AG10803 (cell line): ENCODE measurements at regions not wholly inside any gene's neighbourhood (a gene's known extent, or its start where the extent isn't known, plus 50 kb on each side); places are given as distances from the start of the nearest gene placed in this dataset.

Experiments
- DNase-seq: peaks from one replicate; pipeline ENCODE4 v3.0.0; 2010; ENCODE audit warnings: low read depth
- H3K4me3 ChIP-seq: 2 replicates; pipeline ENCODE4 v1.5.1; 2011; ENCODE audit warnings: mild to moderate bottlenecking, low read length, control low read depth
- TF ChIP-seq, protein P1 (sequence below): conservative IDR thresholded peaks from 2 replicates; pipeline ENCODE4 v1.5.1; 2011; ENCODE audit warnings: mild to moderate bottlenecking, low read length, control low read depth, inconsistent platforms

DNA sequence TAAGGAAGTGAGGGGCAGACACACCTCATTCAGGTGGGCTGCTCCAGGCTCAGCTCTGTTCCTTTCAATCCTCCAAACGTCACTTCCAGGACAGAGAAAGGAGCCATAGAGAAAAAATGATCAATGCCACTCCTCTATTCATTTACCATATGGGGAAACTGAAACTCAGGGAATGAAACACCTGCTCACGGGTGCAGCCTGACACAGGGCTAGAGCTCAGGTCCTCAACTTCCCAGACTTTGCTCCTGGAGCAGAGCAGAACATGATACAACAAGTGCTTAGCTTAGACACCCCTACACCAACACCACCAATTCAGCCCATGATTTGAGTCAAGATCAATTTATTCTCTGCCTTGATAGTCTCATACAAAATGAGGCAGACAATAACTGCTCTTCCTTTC lies 58.5 kb upstream of the LPP start:
- H3K4me3 ChIP-seq = no peak overlapping the region
- TF ChIP-seq, protein P1, sequence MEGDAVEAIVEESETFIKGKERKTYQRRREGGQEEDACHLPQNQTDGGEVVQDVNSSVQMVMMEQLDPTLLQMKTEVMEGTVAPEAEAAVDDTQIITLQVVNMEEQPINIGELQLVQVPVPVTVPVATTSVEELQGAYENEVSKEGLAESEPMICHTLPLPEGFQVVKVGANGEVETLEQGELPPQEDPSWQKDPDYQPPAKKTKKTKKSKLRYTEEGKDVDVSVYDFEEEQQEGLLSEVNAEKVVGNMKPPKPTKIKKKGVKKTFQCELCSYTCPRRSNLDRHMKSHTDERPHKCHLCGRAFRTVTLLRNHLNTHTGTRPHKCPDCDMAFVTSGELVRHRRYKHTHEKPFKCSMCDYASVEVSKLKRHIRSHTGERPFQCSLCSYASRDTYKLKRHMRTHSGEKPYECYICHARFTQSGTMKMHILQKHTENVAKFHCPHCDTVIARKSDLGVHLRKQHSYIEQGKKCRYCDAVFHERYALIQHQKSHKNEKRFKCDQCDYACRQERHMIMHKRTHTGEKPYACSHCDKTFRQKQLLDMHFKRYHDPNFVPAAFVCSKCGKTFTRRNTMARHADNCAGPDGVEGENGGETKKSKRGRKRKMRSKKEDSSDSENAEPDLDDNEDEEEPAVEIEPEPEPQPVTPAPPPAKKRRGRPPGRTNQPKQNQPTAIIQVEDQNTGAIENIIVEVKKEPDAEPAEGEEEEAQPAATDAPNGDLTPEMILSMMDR = no peak
- no peak for DNase-seq

DNA sequence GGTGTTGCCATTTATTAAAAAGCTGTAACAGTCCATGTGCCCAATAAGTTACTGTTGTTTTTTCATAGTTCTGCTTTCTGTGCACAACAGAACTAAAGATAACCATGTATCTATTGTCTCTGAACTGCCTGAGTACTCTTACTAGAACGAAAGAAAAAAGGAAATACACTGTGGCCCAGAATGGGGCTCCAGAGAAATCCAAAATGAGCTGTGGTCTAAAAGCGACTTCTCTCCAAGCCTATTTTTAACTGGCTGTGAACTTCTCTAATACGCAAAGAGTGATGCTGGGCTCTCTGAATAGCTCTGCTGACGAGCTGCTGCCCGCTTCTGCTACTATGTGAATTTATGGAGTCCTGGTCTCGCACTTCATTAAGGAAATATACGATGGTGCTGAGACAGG lies 56.2 kb upstream of the LPP start:
- H3K4me3 ChIP-seq = no peak overlapping the region
- TF ChIP-seq, protein P1 = no peak
- no peak for DNase-seq

DNA sequence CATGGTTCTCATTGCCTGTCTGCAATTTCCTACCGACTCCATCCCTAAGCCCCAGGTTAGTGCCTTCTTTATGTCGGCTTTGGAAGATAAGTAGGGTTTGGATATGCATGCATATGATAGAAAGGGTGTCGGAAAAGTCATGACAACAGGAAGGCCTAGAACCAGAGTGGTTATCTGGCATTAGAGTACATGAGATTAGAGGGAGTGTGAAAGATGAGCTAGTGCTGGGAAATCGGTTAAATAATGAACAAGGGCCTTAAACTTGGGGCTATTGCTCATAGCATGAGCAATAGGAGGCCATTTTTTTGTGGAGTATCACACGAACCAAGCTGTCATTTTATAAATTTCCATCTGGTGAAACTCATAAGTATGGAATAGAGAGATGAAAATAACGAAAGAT lies 54.0 kb upstream of the LPP start:
- H3K4me3 ChIP-seq = no peak overlapping the region
- TF ChIP-seq, protein P1 = no peak
- no peak for DNase-seq

DNA sequence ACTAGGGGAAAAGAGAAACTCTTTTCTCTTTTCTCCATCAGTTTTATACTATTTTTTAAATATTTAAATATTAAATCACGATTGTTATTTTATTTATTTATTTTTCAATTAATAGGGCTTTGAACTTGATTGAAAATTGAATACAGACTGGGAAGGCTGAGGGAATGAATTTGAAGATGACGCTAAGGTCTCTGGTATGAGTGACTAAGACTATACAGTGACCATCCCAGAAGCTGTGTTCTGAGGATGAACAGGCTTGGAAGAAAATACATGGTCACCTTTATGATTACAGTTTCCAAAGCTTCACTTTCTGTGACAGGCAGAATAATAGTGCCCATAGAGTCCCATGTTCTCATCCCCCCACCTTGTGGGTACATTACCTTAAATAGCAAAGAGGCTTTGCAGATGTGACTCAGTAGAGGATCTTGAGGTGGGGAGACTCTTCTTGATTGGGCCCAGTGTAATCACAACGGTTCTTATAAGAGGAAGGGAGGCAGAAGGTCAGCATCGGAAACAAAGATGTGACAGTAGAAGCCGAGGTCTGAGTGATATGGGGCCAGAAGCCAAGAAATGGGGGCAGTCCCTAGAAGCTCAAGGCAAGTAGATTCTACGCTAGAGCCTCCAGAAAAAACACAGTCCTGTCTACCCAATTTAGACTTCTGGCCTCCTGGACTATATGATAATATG lies 51.0 kb upstream of the LPP start:
- TF ChIP-seq, protein P1 = no peak
- no peak for DNase-seq
- H3K4me3 ChIP-seq = no peak overlapping the region

DNA sequence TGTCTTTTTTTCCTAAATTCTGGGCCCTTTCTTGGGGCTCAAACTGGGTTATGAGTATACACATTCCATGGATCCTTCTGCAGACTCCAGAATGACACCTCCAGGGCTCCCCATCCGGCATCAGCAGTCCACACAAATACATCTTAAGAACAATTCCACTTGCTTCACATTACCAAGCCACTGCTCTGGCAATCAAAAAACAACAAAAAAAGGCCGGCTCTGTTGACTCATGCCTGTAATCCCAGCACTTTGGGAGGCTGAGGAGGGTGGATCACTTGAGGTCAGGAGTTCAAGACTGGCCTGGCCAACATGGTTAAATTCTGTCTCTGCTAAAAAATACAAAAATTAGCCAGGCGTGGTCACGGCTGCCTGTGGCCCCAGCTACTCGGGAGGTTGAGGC lies 49.9 kb upstream of the LPP start:
- no peak overlapping the region for H3K4me3 ChIP-seq
- no peak for DNase-seq
- TF ChIP-seq, protein P1 = no peak
